Effector memory CD4-positive, alpha-beta T cell (primary cell): ENCODE measurements at regions not wholly inside any gene's neighbourhood (a gene's known extent, or its start where the extent isn't known, plus 50 kb on each side); places are given as distances from the start of the nearest gene placed in this dataset.
"Not testable (repeated sequence)": the region's sequence is repeated elsewhere in the genome, so short reads cannot be mapped to it uniquely, and the experiment has no call there.

Experiments
- DNase-seq, 3 donors: peaks; one replicate each; pipeline ENCODE4 v3.0.0-alpha.2; 2020
- H3K27ac ChIP-seq: 2 replicates; pipeline ENCODE4 v1.7.0; 2013; ENCODE audit warnings: mild to moderate bottlenecking, low read length, moderate library complexity; ENCODE audit not compliant: insufficient read depth, poor library complexity, severe bottlenecking
- H3K27me3 ChIP-seq: replicated peaks from 2 replicates; pipeline ENCODE4 v1.7.0; 2013; ENCODE audit warnings: mild to moderate bottlenecking, low read length; ENCODE audit not compliant: insufficient read depth, control insufficient read depth, poor library complexity, severe bottlenecking
- H3K36me3 ChIP-seq: 2 replicates; pipeline ENCODE4 v1.7.0; 2013; ENCODE audit warnings: mild to moderate bottlenecking, low read length, moderate library complexity; ENCODE audit not compliant: control insufficient read depth, insufficient read depth
- H3K4me1 ChIP-seq: 2 replicates; pipeline ENCODE4 v1.7.0; 2013; ENCODE audit warnings: low read length, mild to moderate bottlenecking; ENCODE audit not compliant: control insufficient read depth, insufficient read depth, poor library complexity, severe bottlenecking
- H3K4me3 ChIP-seq: 2 replicates; pipeline ENCODE4 v1.7.0; 2013; ENCODE audit warnings: low read length, low read depth, mild to moderate bottlenecking; ENCODE audit not compliant: insufficient read depth, poor library complexity, severe bottlenecking
- H3K9me3 ChIP-seq: 2 replicates; pipeline ENCODE4 v1.7.0; 2013; ENCODE audit warnings: mild to moderate bottlenecking, low read length, moderate library complexity; ENCODE audit not compliant: control insufficient read depth

GRCh38 chr3:118126751-118127150, 907.9 kb downstream of the IGSF11 start:
- no peaks in the 10 kb centered on the region for H3K4me1 ChIP-seq
- no peak overlapping the region for H3K4me3 ChIP-seq
- H3K9me3 ChIP-seq: no peaks in the 10 kb centered on the region
- no peak overlapping the region for H3K27ac ChIP-seq
- no peaks in the 10 kb centered on the region for H3K27me3 ChIP-seq
- no peaks in the 10 kb centered on the region for H3K36me3 ChIP-seq
- DNase-seq: no peak

DNA sequence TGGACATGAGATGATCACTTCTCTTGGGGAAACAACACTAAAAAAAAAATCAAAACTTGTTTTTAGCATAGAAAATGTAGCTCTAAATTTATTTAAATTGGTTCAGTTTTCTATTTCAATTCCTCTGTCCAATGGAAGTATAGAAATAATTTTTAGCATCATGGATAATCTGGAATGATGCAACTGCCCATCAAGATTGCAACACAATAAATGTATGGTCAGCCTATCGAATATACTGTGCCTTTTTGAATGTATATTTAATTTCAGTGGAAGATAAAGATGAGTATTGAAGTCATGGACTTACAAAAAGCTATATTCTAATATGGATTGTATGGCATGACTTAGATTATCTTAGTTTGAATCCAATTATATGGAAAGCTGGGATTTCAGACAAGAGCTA, 906.7 kb downstream of the IGSF11 start:
- no peak overlapping the region for H3K4me3 ChIP-seq
- H3K9me3 ChIP-seq: no peaks in the 10 kb centered on the region
- no peaks in the 10 kb centered on the region for H3K4me1 ChIP-seq
- no peaks in the 10 kb centered on the region for H3K36me3 ChIP-seq
- H3K27me3 ChIP-seq: no peaks in the 10 kb centered on the region
- no peak overlapping the region for H3K27ac ChIP-seq
- DNase-seq: no peak

DNA sequence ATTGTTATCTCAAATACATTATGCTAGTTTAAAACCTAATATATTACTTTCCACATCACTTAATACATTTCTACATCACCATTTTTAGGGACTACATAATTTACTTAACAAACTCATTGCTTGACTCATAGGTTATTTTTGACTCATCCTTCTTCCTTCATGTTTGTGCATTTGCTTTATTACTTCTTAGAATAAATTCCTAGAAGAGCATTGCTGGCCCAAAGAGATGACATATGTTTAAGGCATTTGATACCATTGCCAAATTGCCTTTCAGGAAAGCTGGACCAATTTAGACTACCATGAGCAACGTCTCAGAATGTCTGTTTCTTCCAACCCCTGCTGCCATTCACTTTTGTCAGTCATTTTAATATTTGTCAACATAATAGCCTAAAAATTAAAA, 905.8 kb downstream of the IGSF11 start:
- no peaks in the 10 kb centered on the region for H3K4me1 ChIP-seq
- no peak for DNase-seq
- H3K4me3 ChIP-seq: no peak overlapping the region
- no peaks in the 10 kb centered on the region for H3K9me3 ChIP-seq
- no peak overlapping the region for H3K27ac ChIP-seq
- H3K27me3 ChIP-seq: no peaks in the 10 kb centered on the region
- no peaks in the 10 kb centered on the region for H3K36me3 ChIP-seq

GRCh38 chr3:118137778-118138177, 896.9 kb downstream of the IGSF11 start:
- Histone ChIP-seq H3K9me3 (no peaks in the 10 kb centered on the region), H3K4me3 (no peak overlapping the region)

GRCh38 chr3:118144919-118145318, 889.7 kb downstream of the IGSF11 start:
- Histone ChIP-seq H3K4me3 (no peak overlapping the region), H3K27ac (no peak overlapping the region), H3K27me3 (no peaks in the 10 kb centered on the region), H3K9me3 (no peaks in the 10 kb centered on the region), H3K36me3 (no peaks in the 10 kb centered on the region), H3K4me1 (no peaks in the 10 kb centered on the region)
- no peak for DNase-seq

More at GRCh38 chr3:118137778-118138177, 896.9 kb downstream of the IGSF11 start:
- DNase-seq: no peak
- Histone ChIP-seq H3K36me3 (no peaks in the 10 kb centered on the region), H3K4me1 (no peaks in the 10 kb centered on the region), H3K27ac (no peak overlapping the region), H3K27me3 (no peaks in the 10 kb centered on the region)

DNA sequence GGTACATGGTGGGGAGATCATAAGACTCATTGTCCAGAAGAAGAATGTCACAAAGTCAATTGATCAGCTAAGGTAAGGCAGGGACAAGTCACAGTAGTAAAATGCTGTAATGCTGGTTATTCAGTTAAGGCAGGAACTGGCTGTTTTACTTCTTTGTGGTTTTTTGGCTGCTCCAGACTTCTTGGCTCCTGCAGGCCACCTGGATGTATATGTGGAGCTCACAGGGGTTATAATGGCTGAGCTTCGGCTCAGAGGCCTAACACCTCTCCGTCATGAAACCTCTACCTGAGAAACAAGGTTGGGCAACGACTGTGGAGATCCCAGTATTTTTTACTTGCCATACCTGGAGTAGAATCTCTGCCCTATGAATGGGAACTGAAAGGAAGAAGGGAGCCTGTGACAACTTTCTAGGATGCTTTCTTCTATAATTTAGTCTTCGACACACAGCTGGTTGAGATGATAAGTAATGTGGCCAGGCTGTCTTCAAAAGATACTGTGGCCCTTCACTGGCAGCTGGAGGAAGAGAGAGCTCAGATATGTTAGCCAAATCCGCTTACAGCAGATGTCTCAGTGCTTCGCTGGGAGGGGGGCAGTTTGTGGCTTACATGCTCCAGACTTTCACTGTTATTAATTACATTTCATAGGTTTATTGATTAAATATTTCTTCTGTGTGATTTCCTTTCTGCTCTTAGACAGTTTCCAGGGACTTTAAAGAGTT, 887.8 kb downstream of the IGSF11 start:
- no peaks in the 10 kb centered on the region for H3K36me3 ChIP-seq

DNA sequence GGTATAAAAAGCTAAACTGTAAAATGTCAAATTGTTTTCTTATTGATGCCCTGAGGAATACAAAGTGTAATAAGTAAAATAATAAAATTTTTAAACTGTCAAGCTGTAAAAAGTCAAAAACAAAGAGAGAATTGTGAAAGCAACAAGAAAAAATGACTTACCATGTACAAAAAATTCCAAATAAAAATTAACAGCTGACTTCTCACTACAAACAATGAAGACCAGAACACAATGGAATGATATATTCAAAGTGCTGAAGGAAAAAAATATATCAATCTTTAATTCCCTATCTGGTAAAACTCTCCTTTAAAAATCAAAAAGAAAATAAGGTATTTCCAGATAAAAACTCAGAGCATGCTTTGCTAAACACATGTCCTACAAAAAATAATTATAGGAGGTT, 883.5 kb downstream of the IGSF11 start:
- no peaks in the 10 kb centered on the region for H3K27me3 ChIP-seq
- no peak overlapping the region for H3K4me3 ChIP-seq
- no peak overlapping the region for H3K27ac ChIP-seq
- no peaks in the 10 kb centered on the region for H3K4me1 ChIP-seq
- no peaks in the 10 kb centered on the region for H3K9me3 ChIP-seq
- H3K36me3 ChIP-seq: no peaks in the 10 kb centered on the region
- no peak for DNase-seq

More for the DNA sequence above, 887.8 kb downstream of the IGSF11 start:
- no peak overlapping the region for H3K4me3 ChIP-seq
- no peak overlapping the region for H3K27ac ChIP-seq
- H3K27me3 ChIP-seq: no peaks in the 10 kb centered on the region
- H3K9me3 ChIP-seq: no peaks in the 10 kb centered on the region
- H3K4me1 ChIP-seq: no peaks in the 10 kb centered on the region
- DNase-seq: no peak

- H3K36me3 ChIP-seq, H3K27me3 ChIP-seq, H3K4me3 ChIP-seq, DNase-seq, H3K27ac ChIP-seq, H3K4me1 ChIP-seq, H3K9me3 ChIP-seq: not testable (repeated sequence)
Measured at GRCh38 chr3:118162627-118163588, 871.7 kb downstream of the IGSF11 start.

DNA sequence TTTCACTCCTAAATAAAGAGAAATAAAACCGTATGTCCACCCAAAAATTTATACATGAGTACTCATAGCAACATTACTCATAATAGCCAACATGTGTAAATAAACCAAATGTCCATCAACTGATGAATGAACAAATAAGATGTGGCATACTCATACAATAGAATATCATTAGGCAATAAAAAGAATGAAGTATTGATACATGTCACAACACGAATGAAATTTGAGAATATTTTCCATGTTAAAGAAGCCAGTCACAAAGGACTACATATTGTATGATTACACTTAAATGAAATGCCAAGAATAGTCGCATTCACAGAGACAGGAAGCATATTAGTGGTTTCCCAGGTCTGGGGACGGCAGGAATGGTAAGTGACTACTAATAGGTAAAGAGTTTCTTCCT, 869.2 kb downstream of the IGSF11 start:
- no peaks in the 10 kb centered on the region for H3K9me3 ChIP-seq
- H3K36me3 ChIP-seq: no peaks in the 10 kb centered on the region
- no peak for DNase-seq
- no peaks in the 10 kb centered on the region for H3K4me1 ChIP-seq
- H3K4me3 ChIP-seq: no peak overlapping the region
- no peaks in the 10 kb centered on the region for H3K27me3 ChIP-seq
- no peak overlapping the region for H3K27ac ChIP-seq

GRCh38 chr3:118167571-118167970, 867.1 kb downstream of the IGSF11 start:
- H3K9me3 ChIP-seq: no peaks in the 10 kb centered on the region
- no peaks in the 10 kb centered on the region for H3K4me1 ChIP-seq
- H3K27me3 ChIP-seq: no peaks in the 10 kb centered on the region
- H3K27ac ChIP-seq: no peak overlapping the region
- no peak overlapping the region for H3K4me3 ChIP-seq
- DNase-seq: no peak
- H3K36me3 ChIP-seq: no peaks in the 10 kb centered on the region
